Stimulated activated CD4-positive, alpha-beta T cell treated with anti-CD3 and anti-CD28 coated beads, Interleukin-1b, Interleukin-23, amount 100 ng/mL, for 4 hours (primary cell): ENCODE measurements at regions not wholly inside any gene's neighbourhood (a gene's known extent, or its start where the extent isn't known, plus 50 kb on each side); places are given as distances from the start of the nearest gene placed in this dataset.
"Not testable (repeated sequence)": the region's sequence is repeated elsewhere in the genome, so short reads cannot be mapped to it uniquely, and the experiment has no call there.

Experiments used
- DNase-seq, 2 donors: peaks; one replicate each; pipeline ENCODE4 v3.0.0-alpha.2; 2020; ENCODE audit warnings: low read depth in 2 of 2

GRCh38 chr4:157781361-157781760, 391.5 kb downstream of the GASK1B start:
- DNase-seq = no peak

GRCh38 chr4:157779081-157779480, 393.7 kb downstream of the GASK1B start:
- no peak for DNase-seq

GRCh38 chr4:157776930-157777528, 395.8 kb downstream of the GASK1B start:
- DNase-seq = no peak

- no peak for DNase-seq
Observed at GRCh38 chr4:157775971-157776370, 396.9 kb downstream of the GASK1B start.

GRCh38 chr4:157772907-157773306, 399.9 kb downstream of the GASK1B start:
- no peak for DNase-seq

GRCh38 chr4:157768419-157768818, 404.4 kb downstream of the GASK1B start:
- DNase-seq = no peak

GRCh38 chr4:157763490-157763889, 409.3 kb downstream of the GASK1B start:
- no peak for DNase-seq

GRCh38 chr4:157754410-157754809, 418.4 kb downstream of the GASK1B start:
- DNase-seq = no peak

GRCh38 chr4:157751631-157752030, 421.2 kb downstream of the GASK1B start:
- DNase-seq = no peak

- DNase-seq = no peak
Observed at GRCh38 chr4:157741642-157742041, 431.2 kb downstream of the GASK1B start.

GRCh38 chr4:157739242-157739641, 433.6 kb downstream of the GASK1B start:
- no peak for DNase-seq

GRCh38 chr4:157728215-157728614, 444.6 kb downstream of the GASK1B start:
- no peak for DNase-seq

GRCh38 chr4:157727163-157727562, 445.7 kb downstream of the GASK1B start:
- no peak for DNase-seq

GRCh38 chr4:157722146-157722545, 450.7 kb downstream of the GASK1B start:
- DNase-seq = no peak

- DNase-seq = no peak
Observed at GRCh38 chr4:157713342-157713741, 459.5 kb downstream of the GASK1B start.

GRCh38 chr4:157706155-157706554, 466.7 kb downstream of the GASK1B start:
- DNase-seq = no peak

- no peak for DNase-seq
Observed at GRCh38 chr4:157702831-157703230, 470.0 kb downstream of the GASK1B start.

GRCh38 chr4:157701695-157701994, 471.2 kb downstream of the GASK1B start:
- no peak for DNase-seq

GRCh38 chr4:157700898-157701694, 471.7 kb downstream of the GASK1B start:
- DNase-seq = no peak

GRCh38 chr4:157689476-157689875, 468.9 kb downstream of the GRIA2 start:
- no peak for DNase-seq

- no peak for DNase-seq
Observed at GRCh38 chr4:157687971-157688370, 467.4 kb downstream of the GRIA2 start.

GRCh38 chr4:157679326-157679725, 458.8 kb downstream of the GRIA2 start:
- DNase-seq = not testable (repeated sequence)

- no peak for DNase-seq
Observed at GRCh38 chr4:157678478-157678877, 457.9 kb downstream of the GRIA2 start.

- no peak for DNase-seq
Observed at GRCh38 chr4:157674699-157675098, 454.2 kb downstream of the GRIA2 start.
